ENCODE measurements at regions not wholly inside any gene's neighbourhood (a gene's known extent, or its start where the extent isn't known, plus 50 kb on each side); places are given as distances from the start of the nearest gene placed in this dataset.
"Not testable (repeated sequence)": the region's sequence is repeated elsewhere in the genome, so short reads cannot be mapped to it uniquely, and the experiment has no call there.

DNA sequence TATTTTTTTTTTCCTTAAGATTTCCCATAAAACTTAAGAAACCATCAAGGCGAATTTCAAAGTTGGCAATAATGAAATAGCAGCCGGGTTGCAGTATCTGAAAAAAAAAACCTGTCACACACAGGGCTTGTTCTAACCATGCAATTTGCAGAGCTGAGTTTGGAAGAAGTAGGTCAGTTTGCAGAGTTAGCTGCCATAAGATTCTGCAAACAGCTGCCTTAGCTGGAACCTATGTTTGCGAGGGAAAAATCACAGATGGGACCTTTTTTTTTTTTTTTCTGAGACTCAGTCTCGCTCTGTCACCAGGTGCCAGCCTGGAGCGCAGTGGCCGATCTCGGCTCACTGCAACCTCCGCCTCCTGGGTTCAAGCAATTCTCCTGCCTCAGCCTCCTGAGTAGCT, 98.5 kb upstream of the HS3ST4 start:
- DNase-seq, result no peak
- H3K4me1 Mint-ChIP-seq, result no peaks in the 10 kb centered on the region
- H3K9me3 Mint-ChIP-seq, result no peaks in the 10 kb centered on the region
- ChIA-PET CTCF (interaction anchor here (0.6 kb wide), 1 partner anchor 746 kb away, joined by 3 read pairs; no protein-coding TSS in a partner anchor), POLR2A (no interaction called here)
- no peak overlapping the region for H3K4me3 Mint-ChIP-seq
- no peaks in the 10 kb centered on the region for H3K36me3 Mint-ChIP-seq (ENCODE audit: low read depth)
- no peak overlapping the region for H3K27ac Mint-ChIP-seq
- H3K27me3 Mint-ChIP-seq, result no peaks in the 10 kb centered on the region

DNA sequence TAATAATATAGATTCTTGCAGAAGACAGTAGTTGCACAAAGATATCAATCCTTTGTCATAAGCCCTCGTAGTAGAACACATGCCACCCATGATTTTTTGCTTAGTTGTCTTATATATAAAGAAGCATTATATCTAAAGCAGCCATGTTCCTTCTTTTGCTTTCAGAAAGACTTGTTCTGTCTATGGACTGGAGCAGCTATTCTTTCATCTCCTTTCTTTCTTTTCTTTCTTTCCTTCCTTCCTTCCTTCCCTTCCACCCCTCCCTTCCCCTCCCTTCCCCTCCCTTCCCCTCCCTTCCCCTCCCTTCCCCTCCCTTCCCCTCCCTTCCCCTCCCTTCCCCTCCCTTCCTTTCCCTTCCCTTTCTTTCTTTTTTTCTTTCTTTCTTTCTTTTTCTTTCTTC, 104.0 kb upstream of the HS3ST4 start:
- POLR2A ChIA-PET, result no interaction called here
- Mint-ChIP-seq H3K36me3 (ENCODE audit: low read depth) (no peaks in the 10 kb centered on the region), H3K27ac (no peak overlapping the region), H3K9me3 (no peaks in the 10 kb centered on the region), H3K4me3 (no peak overlapping the region), H3K4me1 (no peaks in the 10 kb centered on the region), H3K27me3 (no peaks in the 10 kb centered on the region)
- CTCF ChIA-PET, result no interaction called here
- DNase-seq, result no peak

GRCh38 chr16:25586826-25587225, 104.9 kb upstream of the HS3ST4 start:
- Mint-ChIP-seq H3K27ac (no peak overlapping the region), H3K4me1 (no peaks in the 10 kb centered on the region), H3K36me3 (ENCODE audit: low read depth) (no peaks in the 10 kb centered on the region), H3K4me3 (no peak overlapping the region), H3K27me3 (no peaks in the 10 kb centered on the region), H3K9me3 (no peaks in the 10 kb centered on the region)
- ChIA-PET POLR2A (no interaction called here), CTCF (no interaction called here)
- DNase-seq, result no peak

GRCh38 chr16:25585526-25585925, 106.2 kb upstream of the HS3ST4 start:
- Mint-ChIP-seq H3K36me3 (ENCODE audit: low read depth) (no peaks in the 10 kb centered on the region), H3K4me3 (no peak overlapping the region), H3K27me3 (no peaks in the 10 kb centered on the region), H3K9me3 (no peaks in the 10 kb centered on the region), H3K27ac (no peak overlapping the region), H3K4me1 (no peaks in the 10 kb centered on the region)
- ChIA-PET CTCF (no interaction called here), POLR2A (no interaction called here)
- DNase-seq, result no peak

DNA sequence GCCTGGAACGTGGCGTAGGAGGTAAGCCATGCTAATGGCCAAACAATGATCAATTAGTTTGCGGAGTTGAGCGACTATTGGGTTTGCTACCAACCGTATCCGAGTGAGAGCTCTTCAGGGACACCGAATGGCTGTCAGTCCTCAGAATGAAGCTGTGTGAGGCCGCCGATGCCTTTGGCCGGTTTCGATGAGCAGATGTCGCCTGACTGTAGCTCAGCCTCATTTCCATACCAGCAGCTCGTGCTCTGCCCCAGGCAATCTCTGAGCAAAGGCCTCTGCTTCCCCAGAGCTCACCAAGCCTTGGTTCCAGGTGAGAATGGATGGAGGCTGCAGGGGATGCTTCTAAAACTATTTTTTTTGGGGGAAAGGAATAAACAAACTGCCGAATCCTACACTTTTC, 111.7 kb upstream of the HS3ST4 start:
- Mint-ChIP-seq H3K9me3 (no peaks in the 10 kb centered on the region), H3K4me3 (no peak overlapping the region), H3K27me3 (no peaks in the 10 kb centered on the region), H3K27ac (no peak overlapping the region), H3K4me1 (no peaks in the 10 kb centered on the region), H3K36me3 (ENCODE audit: low read depth) (no peaks in the 10 kb centered on the region)
- CTCF ChIA-PET, result no interaction called here
- no peak for DNase-seq
- POLR2A ChIA-PET, result no interaction called here

GRCh38 chr16:25575363-25575762, 116.4 kb upstream of the HS3ST4 start:
- Mint-ChIP-seq H3K9me3 (no peaks in the 10 kb centered on the region), H3K27ac (no peak overlapping the region), H3K4me1 (no peaks in the 10 kb centered on the region), H3K36me3 (ENCODE audit: low read depth) (no peaks in the 10 kb centered on the region), H3K4me3 (no peak overlapping the region), H3K27me3 (no peaks in the 10 kb centered on the region)
- ChIA-PET CTCF (no interaction called here), POLR2A (no interaction called here)
- no peak for DNase-seq

DNA sequence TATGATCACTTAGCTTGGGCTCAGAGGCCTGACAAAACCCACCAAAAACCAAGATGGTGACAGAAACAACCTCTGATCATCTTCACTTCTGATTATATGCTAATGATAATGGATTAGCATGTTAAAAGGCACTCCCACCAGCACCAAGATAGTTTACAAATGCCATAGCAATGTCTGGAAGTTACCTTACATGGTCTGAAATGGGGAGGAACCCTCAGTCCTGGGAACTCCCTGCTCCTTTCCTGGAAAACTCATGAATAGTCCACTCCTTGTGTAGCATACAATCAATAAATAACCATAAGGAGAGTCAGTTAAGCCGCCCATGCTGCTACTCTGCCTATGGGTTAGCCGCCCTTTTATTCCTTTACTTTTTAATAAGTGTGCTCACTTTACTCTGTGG, 120.0 kb upstream of the HS3ST4 start:
- Mint-ChIP-seq H3K27ac (no peak overlapping the region), H3K9me3 (no peaks in the 10 kb centered on the region), H3K4me1 (no peaks in the 10 kb centered on the region), H3K27me3 (no peaks in the 10 kb centered on the region), H3K36me3 (ENCODE audit: low read depth) (no peaks in the 10 kb centered on the region), H3K4me3 (no peak overlapping the region)
- POLR2A ChIA-PET, result no interaction called here
- CTCF ChIA-PET, result no interaction called here
- no peak for DNase-seq

GRCh38 chr16:25570131-25570530, 121.6 kb upstream of the HS3ST4 start:
- no peak for DNase-seq
- CTCF ChIA-PET, result no interaction called here
- no peaks in the 10 kb centered on the region for H3K36me3 Mint-ChIP-seq (ENCODE audit: low read depth)
- no peaks in the 10 kb centered on the region for H3K4me1 Mint-ChIP-seq
- no peak overlapping the region for H3K4me3 Mint-ChIP-seq
- no peaks in the 10 kb centered on the region for H3K9me3 Mint-ChIP-seq
- no peaks in the 10 kb centered on the region for H3K27me3 Mint-ChIP-seq
- no peak overlapping the region for H3K27ac Mint-ChIP-seq
- POLR2A ChIA-PET, result no interaction called here

DNA sequence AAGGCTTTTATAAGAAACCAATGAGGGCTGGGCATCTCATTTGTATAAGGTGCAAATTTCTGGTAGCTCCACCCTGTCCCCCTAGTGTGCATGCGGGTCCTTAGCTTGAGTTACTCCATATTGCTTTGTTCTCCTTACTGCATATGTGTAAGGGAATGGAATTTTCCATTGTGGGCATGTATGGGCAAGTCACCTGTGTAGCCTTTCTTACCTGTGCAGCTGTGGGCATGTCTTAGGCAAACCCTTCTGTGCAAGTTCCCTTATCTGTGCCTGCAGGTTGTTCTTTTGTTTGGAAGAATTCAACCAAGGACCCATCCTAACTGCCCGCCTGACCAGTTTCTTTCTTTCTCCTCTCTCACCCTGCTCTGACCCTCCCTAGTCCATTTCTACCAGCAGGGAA, 122.8 kb upstream of the HS3ST4 start:
- POLR2A ChIA-PET, result no interaction called here
- H3K4me1 Mint-ChIP-seq, result no peaks in the 10 kb centered on the region

DNA sequence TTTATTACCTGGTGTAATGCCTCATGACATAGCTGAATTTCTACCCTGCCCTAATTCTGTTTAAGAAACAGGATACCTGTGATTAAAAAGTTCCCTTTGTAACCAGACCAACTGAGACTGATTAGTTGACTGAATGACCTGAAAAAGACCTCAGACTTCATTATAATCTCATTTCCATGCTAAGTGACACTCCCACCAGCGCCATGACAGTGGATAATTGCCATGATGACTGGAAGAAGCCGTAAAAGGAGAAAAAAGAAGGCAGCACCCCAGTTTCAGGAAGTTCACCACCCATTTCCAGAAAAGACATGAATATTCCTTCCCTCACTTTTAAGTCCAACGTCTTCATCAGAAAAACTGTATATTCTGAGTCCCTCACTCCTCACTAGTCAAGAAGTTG, 125.6 kb upstream of the HS3ST4 start:
- CTCF ChIA-PET, result no interaction called here
- POLR2A ChIA-PET, result no interaction called here
- no peaks in the 10 kb centered on the region for H3K27me3 Mint-ChIP-seq
- no peak for DNase-seq
- no peak overlapping the region for H3K27ac Mint-ChIP-seq
- H3K36me3 Mint-ChIP-seq (ENCODE audit: low read depth), result no peaks in the 10 kb centered on the region
- no peak overlapping the region for H3K4me3 Mint-ChIP-seq
- no peaks in the 10 kb centered on the region for H3K4me1 Mint-ChIP-seq
- peaks cover 2% of the 10 kb centered on the region for H3K9me3 Mint-ChIP-seq

More for the DNA sequence above, 122.8 kb upstream of the HS3ST4 start:
- Mint-ChIP-seq H3K9me3 (no peaks in the 10 kb centered on the region), H3K27me3 (no peaks in the 10 kb centered on the region), H3K27ac (no peak overlapping the region), H3K36me3 (ENCODE audit: low read depth) (no peaks in the 10 kb centered on the region), H3K4me3 (no peak overlapping the region)
- DNase-seq, result no peak
- CTCF ChIA-PET, result no interaction called here

- ChIA-PET CTCF (interaction anchor here (0.6 kb wide), 1 partner anchor 38 kb away, joined by 5 read pairs; no protein-coding TSS in a partner anchor), POLR2A (no interaction called here)
- H3K4me3 Mint-ChIP-seq, result no peak overlapping the region
- no peak overlapping the region for H3K27ac Mint-ChIP-seq
- H3K4me1 Mint-ChIP-seq, result no peaks in the 10 kb centered on the region
- peaks cover 6% of the 10 kb centered on the region for H3K9me3 Mint-ChIP-seq
- no peak for DNase-seq
- H3K36me3 Mint-ChIP-seq (ENCODE audit: low read depth), result no peaks in the 10 kb centered on the region
- no peaks in the 10 kb centered on the region for H3K27me3 Mint-ChIP-seq
Observed at GRCh38 chr16:25563700-25564099, 128.1 kb upstream of the HS3ST4 start.

DNA sequence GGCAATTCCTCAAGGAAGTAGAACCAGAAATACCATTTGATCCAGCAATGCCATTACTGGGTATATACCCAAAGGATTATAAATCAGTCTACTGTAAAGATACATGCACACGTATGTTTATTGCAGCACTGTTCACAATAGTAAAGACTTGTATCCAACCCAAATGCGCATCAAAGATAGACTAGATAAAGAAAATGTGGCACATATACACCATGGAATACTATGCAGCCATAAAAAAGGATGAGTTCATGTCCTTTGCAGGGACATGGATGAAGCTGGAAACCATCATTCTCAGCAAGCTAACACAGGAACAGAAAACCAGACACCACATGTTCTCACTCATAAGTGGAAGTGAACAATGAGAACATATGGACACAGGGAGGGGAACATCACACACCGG, 130.0 kb upstream of the HS3ST4 start:
- POLR2A ChIA-PET; CTCF ChIA-PET; H3K27ac Mint-ChIP-seq; H3K4me3 Mint-ChIP-seq; H3K27me3 Mint-ChIP-seq; H3K36me3 Mint-ChIP-seq (ENCODE audit: low read depth); H3K4me1 Mint-ChIP-seq; DNase-seq; H3K9me3 Mint-ChIP-seq: not testable (repeated sequence)

DNA sequence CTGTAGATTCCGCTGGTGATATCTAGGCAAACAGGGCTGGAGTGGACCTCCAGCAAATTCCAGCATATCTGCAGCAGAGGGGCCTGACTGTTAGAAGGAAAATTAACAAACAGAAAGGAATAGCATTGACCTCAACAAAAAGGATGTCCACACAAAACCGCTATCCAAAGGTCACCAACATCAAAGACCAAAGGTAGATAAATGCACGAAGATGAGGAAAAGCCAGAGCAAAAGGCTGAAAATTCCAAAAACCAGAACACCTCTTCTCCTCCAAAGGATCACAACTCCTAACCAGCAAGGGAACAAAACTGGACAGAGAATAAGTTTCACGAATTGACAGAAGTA, 134.8 kb upstream of the HS3ST4 start:
- DNase-seq; H3K36me3 Mint-ChIP-seq (ENCODE audit: low read depth); CTCF ChIA-PET; H3K27me3 Mint-ChIP-seq; H3K4me1 Mint-ChIP-seq; H3K4me3 Mint-ChIP-seq; H3K9me3 Mint-ChIP-seq; H3K27ac Mint-ChIP-seq; POLR2A ChIA-PET: not testable (repeated sequence)

DNA sequence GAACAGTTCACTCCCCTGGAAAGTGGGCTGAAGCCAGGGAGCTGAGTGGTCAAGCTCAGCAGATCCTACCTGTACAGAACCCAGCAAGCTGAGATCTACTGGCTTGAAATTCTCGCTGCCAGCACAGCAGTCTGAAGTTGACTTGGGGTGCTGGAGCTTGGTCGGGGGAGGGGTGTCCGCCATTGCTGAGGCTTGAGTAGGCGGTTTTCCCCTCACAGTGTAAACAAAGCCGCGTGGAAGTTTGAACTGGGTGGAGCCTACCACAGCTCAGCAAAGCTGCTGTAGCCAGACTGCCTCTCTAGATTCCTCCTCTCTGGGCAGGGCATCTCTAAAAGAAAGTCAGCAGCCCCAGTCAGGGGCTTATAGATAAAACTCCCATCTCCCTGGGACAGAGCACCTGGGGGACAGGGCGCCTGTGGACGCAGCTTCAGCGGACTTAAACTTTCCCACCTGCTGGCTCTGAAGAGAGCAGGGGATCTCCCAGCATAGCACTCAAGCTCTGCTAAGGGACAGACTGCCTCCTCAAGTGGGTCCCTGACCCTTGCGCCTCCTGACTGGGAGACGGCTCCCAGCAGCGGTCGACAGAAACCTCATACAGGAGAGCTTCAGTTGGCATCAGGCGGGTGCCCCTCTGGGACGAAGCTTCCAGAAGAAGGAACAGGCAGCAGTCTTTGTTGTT, 135.3 kb upstream of the HS3ST4 start:
- POLR2A ChIA-PET; H3K4me3 Mint-ChIP-seq; CTCF ChIA-PET; H3K36me3 Mint-ChIP-seq (ENCODE audit: low read depth); H3K27me3 Mint-ChIP-seq; H3K4me1 Mint-ChIP-seq; H3K9me3 Mint-ChIP-seq; DNase-seq; H3K27ac Mint-ChIP-seq: not testable (repeated sequence)
